Vagina (tissue), 2 donors: ENCODE measurements at regions not wholly inside any gene's neighbourhood (a gene's known extent, or its start where the extent isn't known, plus 50 kb on each side); places are given as distances from the start of the nearest gene placed in this dataset.

Source experiments
- POLR2A ChIP-seq, 2 donors: fragments of 450-650 bp; IDR thresholded peaks; one replicate each; pipeline ENCODE4 v1.6.1; 2017; ENCODE audit warnings: antibody characterized with exemption in 2 of 2, mild to moderate bottlenecking in 2 of 2, moderate library complexity in 2 of 2
- POLR2AphosphoS5 ChIP-seq, 2 donors: sonication (generic); formaldehyde crosslinking; IDR thresholded peaks; one replicate each; pipeline ENCODE4 v1.9.0; 2017; ENCODE audit warnings: antibody characterized with exemption in 2 of 2, mild to moderate bottlenecking in 2 of 2, low read depth in 1 of 2; ENCODE audit not compliant: insufficient read depth in 1 of 2
- TF ChIP-seq, protein P1 (sequence below), 3 experiments: fragments of 450-650 bp in 2 of 3; fragments of 200-600 bp in 1 of 3; sonication (generic) in 1 of 3; IDR thresholded peaks; one replicate each; pipeline ENCODE4 v1.5.1; 2017 to 2019; ENCODE audit warnings: antibody characterized with exemption in 3 of 3, mild to moderate bottlenecking in 2 of 3, moderate library complexity in 2 of 3

DNA sequence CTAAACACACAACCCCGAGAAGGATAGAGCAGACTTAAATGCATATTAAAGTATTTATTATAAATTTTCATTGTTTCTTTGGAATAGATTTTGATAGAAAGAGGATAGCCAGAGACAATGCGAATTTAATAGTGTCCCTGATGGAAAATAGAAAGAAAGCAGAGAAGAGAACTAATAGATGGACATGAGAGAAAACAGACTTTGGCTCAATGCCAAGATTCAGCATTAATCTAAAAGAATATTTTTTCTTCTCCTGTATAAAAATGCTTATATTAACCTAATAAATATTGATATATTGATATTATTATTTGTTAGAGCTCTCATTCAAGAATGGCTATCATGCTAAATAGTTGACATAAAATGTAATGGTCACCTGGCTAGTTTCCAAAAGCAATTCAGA, 173.4 kb downstream of the KIF2B start:
- TF ChIP-seq POLR2A (IDR thresholded peaks at IDR 0.05) (no peak), POLR2AphosphoS5 (IDR thresholded peaks at IDR 0.05; ENCODE audit: insufficient read depth in 1 of 2, low read depth in 1 of 2) (no peak)
- TF ChIP-seq, protein P1, sequence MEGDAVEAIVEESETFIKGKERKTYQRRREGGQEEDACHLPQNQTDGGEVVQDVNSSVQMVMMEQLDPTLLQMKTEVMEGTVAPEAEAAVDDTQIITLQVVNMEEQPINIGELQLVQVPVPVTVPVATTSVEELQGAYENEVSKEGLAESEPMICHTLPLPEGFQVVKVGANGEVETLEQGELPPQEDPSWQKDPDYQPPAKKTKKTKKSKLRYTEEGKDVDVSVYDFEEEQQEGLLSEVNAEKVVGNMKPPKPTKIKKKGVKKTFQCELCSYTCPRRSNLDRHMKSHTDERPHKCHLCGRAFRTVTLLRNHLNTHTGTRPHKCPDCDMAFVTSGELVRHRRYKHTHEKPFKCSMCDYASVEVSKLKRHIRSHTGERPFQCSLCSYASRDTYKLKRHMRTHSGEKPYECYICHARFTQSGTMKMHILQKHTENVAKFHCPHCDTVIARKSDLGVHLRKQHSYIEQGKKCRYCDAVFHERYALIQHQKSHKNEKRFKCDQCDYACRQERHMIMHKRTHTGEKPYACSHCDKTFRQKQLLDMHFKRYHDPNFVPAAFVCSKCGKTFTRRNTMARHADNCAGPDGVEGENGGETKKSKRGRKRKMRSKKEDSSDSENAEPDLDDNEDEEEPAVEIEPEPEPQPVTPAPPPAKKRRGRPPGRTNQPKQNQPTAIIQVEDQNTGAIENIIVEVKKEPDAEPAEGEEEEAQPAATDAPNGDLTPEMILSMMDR (IDR thresholded peaks at IDR 0.05), result no peak
